HEK293 (cell line): ENCODE measurements at regions not wholly inside any gene's neighbourhood (a gene's known extent, or its start where the extent isn't known, plus 50 kb on each side); places are given as distances from the start of the nearest gene placed in this dataset.

Source experiments
- CTCF ChIA-PET: fragments of 350-600 bp; formaldehyde crosslinking; extraction: SDS; loops from one replicate; lab custom pipeline; 2021; ENCODE audit warnings: antibody characterized with exemption; lab: Yijun Ruan, JAX
- POLR2A ChIA-PET: fragments of 300-600 bp; formaldehyde crosslinking; extraction: SDS; loops from one replicate; lab custom pipeline; 2020; ENCODE audit warnings: antibody characterized with exemption, inconsistent platforms; lab: Yijun Ruan, JAX
- H3K27ac ChIP-seq: fragments of 200-500 bp; sonication (Bioruptor generic); 2 replicates; pipeline ENCODE4 v1.5.1; 2014; ENCODE audit warnings: low read depth, low read length, control low read depth, inconsistent platforms; ENCODE audit errors: extremely low read depth
- H3K36me3 ChIP-seq, 2 experiments: fragments of 200-500 bp in 1 of 2; sonication (Bioruptor generic) in 1 of 2; 1 replicate in 1 of 2; 2 replicates in 1 of 2; pipeline ENCODE4 v1.5.1; 2014 to 2017; ENCODE audit warnings: inconsistent platforms in 2 of 2, low read length in 2 of 2; ENCODE audit not compliant: control insufficient read depth in 2 of 2, insufficient read depth in 1 of 2
- H3K4me1 ChIP-seq: fragments of 200-500 bp; sonication (Bioruptor generic); 2 replicates; pipeline ENCODE4 v1.5.1; 2014; ENCODE audit warnings: mild to moderate bottlenecking, low read length, inconsistent platforms; ENCODE audit not compliant: control insufficient read depth, insufficient read depth
- H3K4me3 ChIP-seq: 2 replicates; pipeline ENCODE4 v1.5.1; 2011; ENCODE audit warnings: low read depth, mild to moderate bottlenecking, control low read depth, low read length, moderate library complexity
- H3K9me3 ChIP-seq: fragments of 200-500 bp; sonication (Bioruptor generic); 2 replicates; pipeline ENCODE4 v1.5.1; 2014; ENCODE audit warnings: low read depth, low read length, inconsistent platforms; ENCODE audit not compliant: control insufficient read depth, insufficient read depth
- KLF16 ChIP-seq: fragments of 450-650 bp; formaldehyde crosslinking; IDR thresholded peaks from 2 replicates; pipeline ENCODE4 v1.5.1; 2017; ENCODE audit warnings: missing biosample characterization, missing genetic modification characterization
- PRDM1 ChIP-seq: fragments of 450-650 bp; formaldehyde crosslinking; IDR thresholded peaks from 2 replicates; pipeline ENCODE4; 2016; ENCODE audit warnings: missing biosample characterization, missing genetic modification characterization
- TCF7L2 ChIP-seq: IDR thresholded peaks from 2 replicates; pipeline ENCODE4 v1.6.1; 2011; ENCODE audit warnings: low read depth, mild to moderate bottlenecking, inconsistent platforms, low read length, moderate library complexity, borderline replicate concordance
- TSHZ1 ChIP-seq: fragments of 450-650 bp; formaldehyde crosslinking; IDR thresholded peaks from 2 replicates; pipeline ENCODE4 v1.5.1; 2016; ENCODE audit warnings: missing biosample characterization, missing genetic modification characterization, borderline replicate concordance
- ZBTB48 ChIP-seq: fragments of 450-650 bp; formaldehyde crosslinking; IDR thresholded peaks from 2 replicates; pipeline ENCODE4 v1.5.1; 2016; ENCODE audit warnings: missing biosample characterization, missing genetic modification characterization
- ZNF133 ChIP-seq: fragments of 450-650 bp; formaldehyde crosslinking; IDR thresholded peaks from 2 replicates; pipeline ENCODE4 v1.5.1; 2016; ENCODE audit warnings: missing biosample characterization, missing genetic modification characterization
- ZNF202 ChIP-seq: fragments of 450-650 bp; formaldehyde crosslinking; IDR thresholded peaks from 2 replicates; pipeline ENCODE4 v1.5.1; 2016; ENCODE audit warnings: missing biosample characterization, missing genetic modification characterization, borderline replicate concordance
- ZNF366 ChIP-seq: fragments of 450-650 bp; formaldehyde crosslinking; conservative IDR thresholded peaks from 2 replicates; pipeline ENCODE4 v1.5.1; 2016; ENCODE audit warnings: missing biosample characterization, missing genetic modification characterization
- ZNF423 ChIP-seq: fragments of 450-650 bp; formaldehyde crosslinking; IDR thresholded peaks from 2 replicates; pipeline ENCODE4 v1.5.1; 2016; ENCODE audit warnings: missing biosample characterization, missing genetic modification characterization
- ZNF433 ChIP-seq: fragments of 450-650 bp; formaldehyde crosslinking; IDR thresholded peaks from 2 replicates; pipeline ENCODE4 v1.5.1; 2016; ENCODE audit warnings: missing biosample characterization, missing genetic modification characterization, low read depth
- ZNF529 ChIP-seq: fragments of 450-650 bp; formaldehyde crosslinking; IDR thresholded peaks from 2 replicates; pipeline ENCODE4 v1.5.1; 2017; ENCODE audit warnings: missing genetic modification characterization, missing biosample characterization; ENCODE audit not compliant: insufficient replicate concordance
- ZNF530 ChIP-seq: fragments of 450-650 bp; formaldehyde crosslinking; IDR thresholded peaks from 2 replicates; pipeline ENCODE4 v1.5.1; 2016; ENCODE audit warnings: low read depth, missing biosample characterization, missing genetic modification characterization
- ZSCAN4 ChIP-seq: fragments of 450-650 bp; formaldehyde crosslinking; IDR thresholded peaks from 2 replicates; pipeline ENCODE4 v1.5.1; 2017; ENCODE audit warnings: missing biosample characterization, missing genetic modification characterization

- Histone ChIP-seq H3K4me1 (no peaks in the 10 kb centered on the region), H3K9me3 (no peaks in the 10 kb centered on the region), H3K4me3 (no peak overlapping the region), H3K27ac (no peak overlapping the region), H3K36me3 (no peaks in the 10 kb centered on the region)
- TF ChIP-seq ZNF202 (tag by site-specific recombination) (no peak), ZNF530 (tag by site-specific recombination) (no peak), ZSCAN4 (tag by site-specific recombination) (peak; percentile 86)
- ChIA-PET POLR2A (no interaction called here), CTCF (interaction anchor here (0.7 kb wide), 1 partner anchor 134 kb away, joined by 3 read pairs; no protein-coding TSS in a partner anchor)
Measured at GRCh38 chr15:69631005-69631404, 178.4 kb downstream of the RPLP1 start.

GRCh38 chr15:69631978-69632377, 179.4 kb downstream of the RPLP1 start:
- Histone ChIP-seq H3K9me3 (no peaks in the 10 kb centered on the region), H3K4me1 (no peaks in the 10 kb centered on the region), H3K36me3 (no peaks in the 10 kb centered on the region), H3K4me3 (no peak overlapping the region), H3K27ac (no peak overlapping the region)
- ChIA-PET CTCF (interaction anchor here (0.5 to 0.7 kb wide), 2 partner anchors 430 to 692 kb away, joined by 4 read pairs; no protein-coding TSS in a partner anchor), POLR2A (no interaction called here)
- TF ChIP-seq TSHZ1 (tag by site-specific recombination): no peak
- no peak for TF ChIP-seq KLF16 (tag by site-specific recombination)

GRCh38 chr15:69634860-69635259, 182.2 kb downstream of the RPLP1 start:
- Histone ChIP-seq H3K4me3 (no peak overlapping the region), H3K9me3 (no peaks in the 10 kb centered on the region), H3K27ac (no peak overlapping the region), H3K4me1 (no peaks in the 10 kb centered on the region), H3K36me3 (no peaks in the 10 kb centered on the region)
- POLR2A ChIA-PET: no interaction called here
- no peak for TF ChIP-seq ZBTB48 (tag by site-specific recombination)
- TF ChIP-seq KLF16 (tag by site-specific recombination): no peak
- no peak for TF ChIP-seq ZNF133 (tag by site-specific recombination)
- TF ChIP-seq ZNF529 (tag by site-specific recombination): no peak
- TF ChIP-seq ZNF433 (tag by site-specific recombination): no peak
- CTCF ChIA-PET: no interaction called here

GRCh38 chr15:69636169-69636915, 183.7 kb downstream of the RPLP1 start:
- Histone ChIP-seq H3K36me3 (no peaks in the 10 kb centered on the region), H3K4me3 (no peak overlapping the region), H3K9me3 (no peaks in the 10 kb centered on the region), H3K27ac (no peak overlapping the region), H3K4me1 (no peaks in the 10 kb centered on the region)
- CTCF ChIA-PET: no interaction called here
- TF ChIP-seq ZNF423 (no peak), TCF7L2 (no peak), ZNF366 (tag by site-specific recombination) (peak; percentile 59), PRDM1 (tag by site-specific recombination) (peak; percentile 68)
- POLR2A ChIA-PET: no interaction called here
